OCI-LY1 (cell line): ENCODE measurements at regions not wholly inside any gene's neighbourhood (a gene's known extent, or its start where the extent isn't known, plus 50 kb on each side); places are given as distances from the start of the nearest gene placed in this dataset.

ENCODE experiments used
- EZH2 ChIP-seq: fragments of 200-600 bp; sonication (generic), shearing (Covaris generic); IDR thresholded peaks from 2 replicates; pipeline ENCODE4 v1.8.0; 2017; ENCODE audit warnings: borderline replicate concordance, mixed run types, mild to moderate bottlenecking, antibody characterized with exemption, low read length, moderate library complexity, mixed read lengths
- TF ChIP-seq, protein P1 (sequence below): fragments of 200-600 bp; sonication (generic), shearing (Covaris generic); IDR thresholded peaks from 2 replicates; pipeline ENCODE4 v1.5.1; 2017; ENCODE audit warnings: mild to moderate bottlenecking, antibody characterized with exemption, low read length, moderate library complexity, mixed read lengths

DNA sequence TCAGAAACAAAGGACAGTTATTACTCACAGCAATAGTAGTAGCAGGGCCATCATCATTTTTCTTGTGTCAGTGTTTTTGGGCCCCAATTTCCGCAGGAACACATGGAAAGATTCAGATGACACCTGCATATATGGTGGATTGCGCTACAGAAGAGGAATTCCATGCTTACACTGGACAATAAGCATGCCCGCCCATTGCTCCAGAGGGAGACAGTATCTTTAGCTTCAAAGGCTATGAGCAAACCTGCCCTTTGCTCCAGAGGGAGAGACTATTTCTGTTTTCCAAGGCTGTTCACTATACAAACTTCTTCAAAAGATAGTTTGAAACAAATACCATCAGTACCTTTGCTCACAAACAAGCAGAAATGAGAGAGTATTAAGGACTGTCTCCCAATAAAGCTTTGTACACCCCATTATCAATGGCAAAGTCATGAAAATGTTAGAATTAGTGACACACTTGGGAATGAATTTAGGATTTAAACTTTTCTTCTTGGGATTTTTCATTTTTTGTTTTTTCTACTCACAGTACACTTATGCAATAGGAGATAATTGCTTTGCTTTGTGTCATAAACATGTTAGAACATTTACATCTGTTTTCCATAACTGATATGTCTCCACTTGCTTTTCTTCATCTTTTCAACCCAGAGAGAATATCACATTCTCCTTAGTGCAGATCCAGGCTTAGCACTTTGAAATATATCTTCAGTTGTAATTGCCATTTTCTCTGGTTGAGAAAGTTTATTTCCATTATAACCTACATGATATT, 564.5 kb upstream of the ZNF717 start:
- TF ChIP-seq, protein P1, sequence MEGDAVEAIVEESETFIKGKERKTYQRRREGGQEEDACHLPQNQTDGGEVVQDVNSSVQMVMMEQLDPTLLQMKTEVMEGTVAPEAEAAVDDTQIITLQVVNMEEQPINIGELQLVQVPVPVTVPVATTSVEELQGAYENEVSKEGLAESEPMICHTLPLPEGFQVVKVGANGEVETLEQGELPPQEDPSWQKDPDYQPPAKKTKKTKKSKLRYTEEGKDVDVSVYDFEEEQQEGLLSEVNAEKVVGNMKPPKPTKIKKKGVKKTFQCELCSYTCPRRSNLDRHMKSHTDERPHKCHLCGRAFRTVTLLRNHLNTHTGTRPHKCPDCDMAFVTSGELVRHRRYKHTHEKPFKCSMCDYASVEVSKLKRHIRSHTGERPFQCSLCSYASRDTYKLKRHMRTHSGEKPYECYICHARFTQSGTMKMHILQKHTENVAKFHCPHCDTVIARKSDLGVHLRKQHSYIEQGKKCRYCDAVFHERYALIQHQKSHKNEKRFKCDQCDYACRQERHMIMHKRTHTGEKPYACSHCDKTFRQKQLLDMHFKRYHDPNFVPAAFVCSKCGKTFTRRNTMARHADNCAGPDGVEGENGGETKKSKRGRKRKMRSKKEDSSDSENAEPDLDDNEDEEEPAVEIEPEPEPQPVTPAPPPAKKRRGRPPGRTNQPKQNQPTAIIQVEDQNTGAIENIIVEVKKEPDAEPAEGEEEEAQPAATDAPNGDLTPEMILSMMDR: no peak
- TF ChIP-seq EZH2: no peak
